Eye (tissue), 1 donor: ENCODE measurements at regions not wholly inside any gene's neighbourhood (a gene's known extent, or its start where the extent isn't known, plus 50 kb on each side); places are given as distances from the start of the nearest gene placed in this dataset.
"Not testable (repeated sequence)": the region's sequence is repeated elsewhere in the genome, so short reads cannot be mapped to it uniquely, and the experiment has no call there.

ENCODE experiments used
- DNase-seq: peaks from one replicate; pipeline ENCODE4 v3.0.0-alpha.2; 2015

DNA sequence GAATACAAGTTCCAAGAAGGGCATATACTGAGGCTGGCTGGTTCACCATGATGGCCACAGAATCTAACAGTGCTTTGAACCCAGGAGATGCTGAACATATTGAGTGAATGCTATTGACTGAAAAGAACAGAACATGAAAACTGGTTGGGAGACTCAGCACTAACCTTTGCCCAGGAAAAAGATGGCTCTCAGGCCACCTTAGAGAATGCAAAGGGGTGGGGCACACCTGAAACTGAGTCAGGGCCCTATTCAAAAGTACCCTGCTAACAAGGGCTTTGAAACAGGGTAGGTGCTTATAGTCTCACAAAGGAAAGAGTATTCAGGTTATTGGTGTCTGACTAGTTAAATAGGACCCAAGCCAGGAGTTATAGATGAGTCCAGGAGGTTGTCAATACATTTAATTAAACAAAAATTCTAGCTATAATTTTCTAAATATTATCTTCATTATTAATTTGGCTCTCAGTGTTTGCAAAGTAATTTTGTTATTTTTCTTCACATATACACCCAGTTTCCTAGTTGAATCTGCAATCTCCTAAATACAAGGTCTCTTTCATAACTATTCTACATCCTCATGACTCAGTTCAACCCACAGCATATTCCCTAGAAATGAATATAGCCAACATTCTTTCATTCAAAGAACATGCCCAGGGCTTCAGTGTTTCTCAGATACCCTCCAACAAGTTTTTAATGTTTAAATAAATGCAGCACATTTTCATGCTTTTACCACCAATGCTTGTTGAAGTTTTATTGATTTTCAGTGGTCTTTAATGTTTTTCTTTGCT, 144.2 kb upstream of the RAPGEF2 start:
- DNase-seq: no peak

DNA sequence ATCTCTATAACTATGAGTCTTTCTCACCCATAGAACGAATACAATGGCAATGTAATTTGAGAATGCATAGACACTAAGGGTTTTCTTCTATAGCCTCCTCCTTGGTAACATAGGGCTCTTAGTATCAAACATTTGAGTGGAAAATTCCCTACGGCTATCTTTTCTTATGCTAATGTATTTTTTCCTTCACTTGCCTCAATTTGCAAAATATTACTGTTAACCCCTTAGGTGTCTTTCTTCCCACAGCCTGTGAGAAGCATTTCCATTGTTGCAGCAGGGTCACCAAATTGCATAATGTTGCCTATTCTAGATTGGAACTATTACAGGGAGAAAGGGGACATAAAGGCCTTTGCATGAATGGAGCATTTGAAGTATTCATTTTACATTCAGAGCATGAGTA, 140.5 kb upstream of the RAPGEF2 start:
- DNase-seq: no peak

DNA sequence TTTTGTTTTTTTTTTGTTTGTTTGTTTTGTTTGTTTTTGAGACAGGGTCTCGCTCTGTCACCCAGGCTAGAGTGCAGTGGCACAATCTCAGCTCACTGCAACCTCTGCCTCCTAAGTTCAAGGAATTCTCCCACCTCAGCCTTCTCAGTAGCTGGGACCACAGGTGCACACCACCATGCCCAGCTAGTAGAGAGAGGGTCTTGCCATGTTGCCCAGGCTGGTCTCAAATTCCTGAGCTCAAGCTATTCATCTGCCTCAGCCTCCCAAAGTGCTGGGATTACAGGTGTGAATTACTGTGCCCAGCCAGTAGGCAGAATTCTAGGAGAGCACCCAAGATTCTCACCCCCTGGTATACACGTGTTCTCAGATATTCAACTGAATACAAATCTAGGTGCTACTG, 139.6 kb upstream of the RAPGEF2 start:
- DNase-seq: not testable (repeated sequence)

DNA sequence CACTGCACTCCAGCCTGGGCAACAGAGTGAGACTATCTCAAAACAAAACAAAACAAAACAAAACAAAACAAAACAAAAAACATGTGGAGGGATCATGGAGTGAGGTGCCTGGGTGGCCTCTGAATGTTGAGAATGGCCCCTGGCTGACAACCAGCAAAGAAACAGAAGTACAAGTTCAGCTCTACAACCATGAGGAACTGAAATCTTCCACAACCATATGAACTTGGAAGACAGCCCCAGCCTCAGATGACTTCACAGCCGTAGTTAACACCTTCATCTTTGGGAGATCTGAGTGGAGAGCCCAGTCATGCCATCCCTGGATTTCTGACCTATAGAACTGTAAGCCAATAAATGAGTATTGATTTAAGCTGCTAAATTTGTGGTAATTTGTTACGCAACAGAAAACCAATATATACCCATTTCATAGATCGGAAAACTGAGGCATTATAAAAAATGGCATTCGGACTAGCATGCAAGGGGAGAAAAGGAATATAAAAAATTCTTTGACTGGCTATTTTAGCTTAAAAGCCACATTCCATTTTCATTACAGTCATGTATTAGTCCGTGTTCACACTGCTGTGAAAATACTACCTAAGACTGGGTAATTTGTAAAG, 138.7 kb upstream of the RAPGEF2 start:
- no peak for DNase-seq

DNA sequence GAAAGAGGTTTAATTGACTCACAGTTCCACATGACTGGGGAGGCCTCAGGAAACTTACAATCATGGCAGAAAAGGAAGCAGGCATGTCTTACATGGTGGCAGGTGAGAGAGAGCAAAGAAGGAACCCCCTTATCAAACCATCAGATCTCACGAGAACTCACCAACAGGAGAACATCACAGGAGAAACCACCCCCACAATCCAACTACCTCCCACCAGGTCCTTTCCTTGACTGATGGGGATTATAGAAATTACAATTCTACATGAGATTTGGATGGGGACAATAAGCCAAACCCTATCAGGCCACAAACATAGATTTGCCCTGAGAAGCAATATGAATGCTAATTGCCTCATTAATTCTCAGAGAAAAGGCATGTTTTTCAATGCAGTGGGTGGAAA, 138.2 kb upstream of the RAPGEF2 start:
- no peak for DNase-seq

DNA sequence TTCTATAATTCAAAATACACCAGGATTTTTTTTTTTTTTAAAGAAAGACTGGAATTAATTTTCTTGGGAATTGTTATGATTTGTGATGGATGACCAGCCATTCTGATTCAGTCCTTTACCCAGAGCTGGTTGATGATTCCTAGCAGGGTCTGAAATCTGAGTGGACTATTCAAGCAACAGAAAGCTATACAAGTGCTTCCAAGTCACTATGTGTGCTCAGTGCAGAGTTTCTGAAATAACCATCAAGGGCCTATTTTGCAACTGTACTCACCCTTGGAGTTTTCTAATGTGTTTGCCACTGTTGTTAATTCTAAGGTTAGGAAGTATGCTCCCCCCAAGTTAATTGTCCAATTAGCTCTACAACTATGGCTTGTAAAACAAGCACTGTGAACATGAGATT, 137.7 kb upstream of the RAPGEF2 start:
- no peak for DNase-seq

DNA sequence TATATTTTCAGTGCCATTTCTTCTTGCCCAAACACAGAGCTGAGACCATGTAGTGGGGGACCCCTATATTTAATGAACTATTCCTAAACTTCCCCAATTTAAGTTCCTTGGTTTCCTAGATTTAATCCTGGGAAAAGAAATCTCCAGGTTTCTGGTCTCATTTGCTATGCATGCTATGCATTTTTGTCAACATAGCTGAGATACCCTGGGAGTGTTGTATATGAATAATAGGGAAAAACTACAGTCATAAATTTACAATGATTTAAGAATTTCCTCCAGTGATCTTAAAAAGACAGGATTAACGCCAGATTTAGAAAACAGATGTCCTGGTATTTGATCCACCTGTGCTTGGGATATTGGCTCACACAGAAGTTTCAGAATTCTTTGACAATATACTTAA, 136.8 kb upstream of the RAPGEF2 start:
- DNase-seq: no peak

DNA sequence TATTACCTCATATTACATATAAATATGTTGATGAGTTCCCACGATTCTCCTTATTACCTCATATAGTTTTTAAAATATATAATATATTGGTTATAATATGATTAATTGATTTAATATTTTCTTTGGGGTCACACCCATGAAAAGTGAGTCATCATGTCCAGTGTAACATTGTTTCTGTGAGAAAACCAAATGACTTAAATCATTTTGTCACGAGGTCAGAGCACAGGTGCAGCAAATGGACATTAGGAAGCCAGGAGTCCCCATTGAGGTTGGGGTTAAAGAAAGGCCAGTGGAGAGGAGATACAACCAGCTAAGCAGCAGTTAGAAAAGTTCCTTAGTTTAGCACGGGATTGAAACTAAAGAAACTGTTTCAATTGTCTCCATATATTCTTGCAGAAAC, 133.9 kb upstream of the RAPGEF2 start:
- no peak for DNase-seq

DNA sequence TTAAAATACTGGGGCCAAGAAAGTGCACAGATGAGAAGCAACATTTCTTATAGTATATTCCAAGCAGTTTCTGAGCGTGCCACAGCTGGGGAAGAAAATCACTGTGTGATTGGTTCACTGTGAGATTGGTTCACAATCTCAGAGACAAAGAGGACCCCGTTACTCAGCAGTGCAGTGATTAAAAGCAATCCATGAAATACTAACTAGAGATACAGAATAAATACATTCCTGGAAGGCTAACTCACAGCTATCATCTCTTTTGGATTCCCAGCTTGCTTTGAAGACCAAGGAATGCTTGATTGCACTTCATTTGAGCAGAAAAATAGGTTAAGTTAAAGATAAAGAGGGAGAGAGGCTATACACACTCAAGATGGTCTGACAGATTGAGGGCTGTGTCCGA, 132.1 kb upstream of the RAPGEF2 start:
- peak; percentile 53 for DNase-seq

DNA sequence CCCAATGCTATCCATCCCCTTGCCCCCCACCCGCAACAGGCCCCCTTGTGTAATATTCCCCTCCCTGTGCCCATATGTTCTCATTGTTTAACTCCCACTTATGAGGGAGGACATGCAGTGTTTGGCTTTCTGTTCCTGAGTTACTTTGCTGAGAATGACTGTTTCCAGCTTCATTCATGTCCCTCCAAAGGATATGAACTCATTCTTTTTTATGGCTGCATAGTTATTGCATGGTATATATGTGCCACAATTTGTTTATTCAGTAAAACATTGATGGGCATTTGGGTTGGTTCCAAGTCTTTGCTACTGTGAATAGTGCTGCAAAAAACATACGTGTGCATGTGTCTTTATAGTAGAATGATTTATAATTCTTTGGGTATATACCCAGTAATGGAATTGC, 128.4 kb upstream of the RAPGEF2 start:
- DNase-seq: not testable (repeated sequence)

DNA sequence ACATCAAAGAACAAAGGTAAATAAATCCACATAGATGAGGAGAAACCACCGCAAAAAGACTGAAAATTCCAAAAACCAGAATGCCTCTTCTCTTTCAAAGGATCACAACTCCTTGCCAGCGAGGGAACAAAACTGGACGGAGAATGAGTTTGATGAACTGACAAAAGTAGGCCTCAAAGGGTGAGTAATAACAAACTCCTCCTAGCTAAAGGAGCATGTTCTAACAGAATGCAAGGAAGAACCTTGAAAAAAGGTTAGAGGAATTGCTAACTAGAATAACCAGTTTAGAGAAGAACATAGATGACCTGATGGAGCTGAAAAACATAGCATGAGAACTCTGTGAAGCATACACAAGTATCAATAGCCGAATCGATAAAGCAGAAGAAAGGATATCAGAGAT, 122.2 kb upstream of the RAPGEF2 start:
- not testable (repeated sequence) for DNase-seq

DNA sequence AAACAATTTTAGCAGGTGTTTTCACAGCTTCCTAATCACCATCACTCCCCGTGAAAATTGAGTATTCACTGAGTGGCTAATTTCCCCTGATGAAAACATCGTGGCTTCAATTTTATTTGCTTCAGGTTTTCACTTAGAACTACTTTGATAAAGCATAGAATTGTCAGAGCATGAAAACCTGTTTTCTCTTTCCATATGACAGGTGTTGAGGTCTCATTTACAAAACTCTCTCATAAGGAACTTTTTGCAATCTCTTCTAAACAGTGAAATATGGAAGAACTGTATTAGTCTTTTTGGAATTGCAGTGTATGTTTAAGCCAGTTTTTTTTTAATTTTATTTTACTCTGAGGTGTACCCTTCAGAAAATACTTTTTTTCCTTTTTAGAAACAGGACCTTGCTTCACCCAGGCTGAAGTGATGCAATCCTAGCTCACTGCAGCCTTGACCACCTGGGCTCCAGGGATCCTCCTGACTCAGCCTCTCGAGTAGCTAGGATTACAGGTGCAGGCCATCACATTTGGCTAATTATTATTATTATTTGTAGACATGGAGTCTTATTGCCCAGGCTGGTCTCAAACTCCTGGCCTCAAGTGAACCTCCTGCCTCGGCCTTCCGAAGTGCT, 111.2 kb upstream of the RAPGEF2 start:
- DNase-seq: no peak

DNA sequence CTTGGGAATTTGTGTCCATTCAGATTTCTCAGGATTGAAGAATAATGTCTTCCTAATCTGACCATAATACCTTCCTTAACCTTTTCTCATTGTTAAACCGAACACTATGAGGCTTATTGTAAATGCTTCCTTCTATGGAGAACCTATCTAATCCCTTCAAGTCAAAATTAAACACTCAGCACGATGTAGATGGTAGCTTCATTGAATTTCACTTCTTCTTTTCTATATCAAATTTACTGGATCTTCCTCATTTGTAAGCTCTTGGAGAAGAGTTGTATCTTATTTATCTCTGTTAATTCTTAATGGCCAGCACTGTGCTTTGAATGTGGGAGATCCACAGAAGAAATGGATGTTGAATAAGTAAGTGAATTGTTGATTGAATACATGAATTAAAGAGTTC, 109.0 kb upstream of the RAPGEF2 start:
- DNase-seq: no peak

DNA sequence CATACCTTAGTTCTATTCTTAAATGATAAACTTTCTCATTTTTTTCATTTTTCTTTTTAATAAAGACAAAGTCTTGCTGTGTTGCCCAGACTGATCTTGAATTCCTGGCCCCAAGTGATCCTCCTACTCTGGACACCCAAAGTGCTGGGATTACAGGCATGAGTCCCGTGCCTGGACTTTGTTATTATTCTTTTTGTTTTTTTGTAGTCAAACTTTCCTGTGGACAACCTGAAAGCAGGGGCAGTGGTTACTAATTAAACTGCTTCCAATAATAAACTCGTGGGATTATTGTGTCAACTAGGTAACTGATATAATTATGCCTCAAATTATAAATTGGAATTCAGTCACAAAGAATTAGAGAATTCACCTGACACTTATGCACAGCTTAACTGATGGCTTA, 107.8 kb upstream of the RAPGEF2 start:
- no peak for DNase-seq

DNA sequence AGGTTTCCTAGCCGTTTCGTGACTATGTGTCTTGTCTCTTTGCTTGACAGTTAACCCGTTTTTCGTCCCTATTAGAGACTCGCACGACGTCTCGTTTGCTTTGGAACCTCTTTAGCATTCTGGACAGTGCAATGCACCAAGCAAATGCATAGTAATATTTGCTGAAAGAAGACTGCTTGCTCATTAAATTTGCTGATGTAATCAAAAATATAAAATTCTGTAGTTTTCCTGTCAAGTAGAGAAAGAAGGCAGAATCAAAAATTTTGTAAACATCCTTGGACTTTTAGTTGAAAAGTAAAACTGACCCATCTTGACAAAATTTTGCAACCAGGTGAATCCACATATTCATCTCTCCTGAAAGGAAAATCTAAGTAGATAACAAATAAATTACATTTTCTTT, 106.9 kb upstream of the RAPGEF2 start:
- no peak for DNase-seq

DNA sequence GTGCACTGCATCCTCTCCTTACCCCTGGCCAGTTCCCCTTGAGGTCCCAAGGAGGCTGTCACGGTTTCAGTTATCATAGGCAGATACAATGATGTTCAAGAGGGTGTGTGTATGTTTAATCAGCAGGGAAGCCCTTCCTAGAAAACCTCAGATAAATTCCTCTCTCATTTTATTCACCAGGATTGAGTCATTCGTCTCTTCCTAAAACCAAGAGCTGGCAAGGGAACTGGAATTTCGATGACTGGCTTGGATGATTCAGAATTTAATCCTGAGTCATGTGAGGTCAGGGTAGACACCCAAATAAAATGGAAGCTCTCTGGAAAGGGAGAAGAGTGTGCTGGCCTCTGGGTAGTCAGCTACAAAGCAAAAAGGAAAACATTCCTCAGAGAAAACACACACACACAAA, 106.2 kb upstream of the RAPGEF2 start:
- DNase-seq: no peak

DNA sequence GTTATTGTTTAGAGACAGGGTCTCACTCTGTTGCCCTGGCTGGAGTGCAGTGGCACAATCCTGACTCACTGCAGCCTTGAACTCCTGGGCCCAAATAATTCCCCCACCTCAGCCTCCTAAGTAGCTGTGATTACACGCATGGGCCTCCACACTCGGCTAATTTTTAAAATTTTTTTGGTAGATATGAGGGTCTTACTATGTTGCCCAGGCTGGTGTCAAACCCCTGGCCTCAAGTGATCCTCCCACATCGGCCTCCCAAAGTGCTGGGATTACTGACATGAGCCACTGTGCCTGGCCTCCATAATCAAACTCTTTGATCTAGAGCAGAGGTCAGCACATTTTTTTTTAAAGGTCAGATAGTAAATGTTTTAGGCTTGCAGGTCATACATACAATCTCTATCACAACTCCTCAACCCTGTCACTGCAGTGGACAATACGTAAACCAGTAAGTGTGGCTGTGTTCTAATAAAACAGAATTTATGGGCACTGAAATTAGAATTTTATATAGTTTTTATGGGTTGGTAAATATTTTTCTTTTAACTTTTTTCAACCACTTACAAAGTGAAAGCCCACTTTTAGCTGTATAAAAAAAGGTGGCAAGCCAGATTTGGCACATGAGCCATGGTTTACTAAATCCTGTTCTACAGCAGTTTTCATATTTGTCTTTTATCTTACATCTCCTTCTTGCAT, 105.1 kb upstream of the RAPGEF2 start:
- DNase-seq: no peak

DNA sequence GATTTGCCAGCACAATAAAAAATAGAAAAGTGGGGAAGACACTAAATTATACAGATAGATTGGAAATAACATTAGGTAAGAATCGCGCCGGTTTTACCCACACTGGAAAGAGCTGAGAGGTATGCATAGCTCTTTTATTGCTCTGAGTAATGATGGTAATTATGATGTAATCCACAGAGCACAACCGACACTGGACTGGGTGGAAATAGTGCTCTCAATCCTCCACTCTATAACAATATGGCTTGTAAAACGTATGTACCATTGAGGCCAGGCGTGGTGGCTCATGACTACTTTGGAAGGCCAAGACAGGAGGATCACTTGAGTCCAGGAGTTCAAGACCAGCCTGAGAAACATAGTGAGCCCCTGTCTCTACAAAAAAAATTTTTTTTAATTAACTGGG, 104.3 kb upstream of the RAPGEF2 start:
- DNase-seq: no peak

DNA sequence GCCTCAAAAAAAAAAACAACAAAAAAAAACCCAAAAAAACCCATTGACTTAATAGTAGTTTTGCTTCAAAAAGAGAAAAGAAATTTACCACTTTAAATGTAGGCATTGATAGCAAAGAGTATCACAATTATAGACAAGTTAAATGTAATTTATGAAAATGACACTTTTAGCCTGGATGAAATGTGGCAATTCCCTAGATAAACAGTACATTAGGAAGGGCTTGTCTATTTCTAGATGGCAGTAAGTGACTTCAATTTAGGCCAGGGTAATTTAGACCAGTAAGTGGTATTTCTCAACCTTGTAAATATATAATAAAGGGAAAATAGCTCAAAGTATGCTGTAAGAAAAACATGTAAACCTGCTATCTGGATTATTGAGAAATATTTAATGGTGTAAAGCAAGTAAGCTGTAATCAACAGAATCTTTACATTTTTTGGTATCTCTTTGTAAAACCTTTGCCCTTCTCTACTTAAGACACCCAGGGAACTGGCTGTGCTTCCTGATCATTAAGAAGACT, 103.7 kb upstream of the RAPGEF2 start:
- DNase-seq: no peak

DNA sequence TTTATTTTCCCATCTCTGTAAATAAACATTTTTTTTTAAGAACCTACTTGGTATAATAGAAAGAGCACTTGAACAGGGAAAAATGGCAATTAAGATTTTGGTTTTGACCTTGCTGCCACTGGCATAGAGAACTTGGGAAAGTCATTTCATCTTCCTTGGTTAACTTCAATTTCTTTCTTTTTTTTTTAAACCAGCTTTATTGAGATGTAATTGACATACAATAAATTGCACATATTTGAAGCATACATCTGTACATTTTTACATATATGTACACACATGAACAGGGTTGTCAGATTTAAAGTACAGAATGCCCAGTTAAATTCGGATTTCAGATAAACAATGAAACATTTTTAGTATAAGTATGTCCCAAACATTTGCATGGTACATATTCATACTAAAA, 103.0 kb upstream of the RAPGEF2 start:
- no peak for DNase-seq

DNA sequence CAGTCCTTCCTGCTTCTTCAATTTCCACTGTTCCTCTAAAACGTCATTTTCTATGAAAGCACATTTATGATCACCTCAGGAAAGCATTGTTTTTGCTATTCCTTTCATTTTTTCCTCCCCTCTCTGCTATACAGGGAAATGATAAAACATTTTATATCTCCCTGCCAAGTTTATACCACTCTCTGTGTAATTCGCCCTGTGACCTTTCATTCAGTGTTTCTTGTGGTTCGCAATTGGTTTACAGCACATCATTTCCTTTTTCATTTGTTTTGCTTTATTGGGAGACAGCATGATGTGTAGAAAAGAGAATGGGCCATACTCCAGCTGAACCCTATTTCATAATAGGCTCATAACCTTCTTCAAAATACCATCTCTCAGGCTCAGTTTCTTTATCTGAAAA, 99.9 kb upstream of the RAPGEF2 start:
- no peak for DNase-seq

DNA sequence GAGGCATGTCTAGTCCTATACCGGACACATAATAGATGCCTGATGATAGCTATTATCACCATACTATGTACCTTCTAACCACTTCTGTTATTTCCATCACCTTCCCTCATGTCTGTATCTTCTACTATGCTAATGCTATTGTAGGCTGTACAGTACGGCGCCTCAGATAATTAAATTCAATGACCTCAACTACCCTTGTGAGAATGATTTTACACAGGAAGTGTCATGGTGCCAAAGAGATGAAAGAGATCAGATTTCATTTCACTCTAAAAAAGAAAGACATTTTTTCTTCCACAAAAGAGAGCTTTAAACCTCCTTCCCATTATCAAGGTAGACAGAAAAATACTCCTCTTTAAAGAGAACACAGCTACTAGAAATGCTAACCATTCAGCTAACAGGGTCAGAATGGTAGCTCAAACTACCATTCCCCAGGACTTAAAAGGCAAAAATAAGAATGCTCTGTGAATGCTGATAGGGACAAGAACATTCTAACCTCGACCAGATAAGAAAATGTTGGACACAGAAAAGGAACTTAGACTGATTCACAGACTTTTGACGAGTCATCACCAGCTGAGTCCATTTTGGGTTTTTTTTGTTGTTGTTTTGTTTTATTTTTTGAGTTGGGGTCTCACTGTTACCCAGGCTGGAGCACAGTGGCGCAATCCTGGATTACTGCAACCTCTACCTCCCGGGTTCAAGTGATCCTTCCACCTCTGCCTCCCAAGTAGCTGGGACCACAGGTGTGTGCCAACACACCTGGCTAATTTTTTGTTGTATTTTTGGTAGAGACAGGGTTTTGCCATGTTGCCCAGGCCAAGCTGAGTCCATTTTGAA, 99.2 kb upstream of the RAPGEF2 start:
- no peak for DNase-seq

DNA sequence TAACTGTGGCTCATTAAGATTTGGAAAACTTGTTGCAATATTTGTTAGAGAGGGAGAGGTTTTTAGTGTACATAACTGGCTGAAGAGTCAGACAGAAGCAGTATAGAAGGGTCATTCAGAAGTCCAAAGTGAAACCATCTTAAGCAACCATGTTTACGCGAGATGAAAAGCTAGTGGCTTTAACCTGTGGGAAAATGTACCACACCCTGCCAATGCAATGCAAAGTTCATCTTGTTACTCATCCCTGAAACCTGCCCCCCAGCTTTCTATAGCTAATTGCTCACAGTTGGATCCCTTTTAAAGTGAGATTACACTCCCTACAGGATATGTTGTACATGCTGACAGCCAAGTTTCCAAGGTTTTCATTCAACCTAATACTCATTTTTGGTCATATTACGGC, 96.7 kb upstream of the RAPGEF2 start:
- DNase-seq: no peak
